ENCODE measurements at regions not wholly inside any gene's neighbourhood (a gene's known extent, or its start where the extent isn't known, plus 50 kb on each side); places are given as distances from the start of the nearest gene placed in this dataset.
A peak's percentile ranks its signal among the peaks of the same experiment; 100 is the strongest.

- Histone ChIP-seq H3K4me1 (ENCODE audit: insufficient read depth, low read length) (no peaks in the 10 kb centered on the region), H3K4me3 (ENCODE audit: low read length) (no peak overlapping the region), H3K27ac (ENCODE audit: low read depth, low read length) (no peak overlapping the region), H3K27me3 (ENCODE audit: insufficient read depth, low read length, poor library complexity, severe bottlenecking) (no peaks in the 10 kb centered on the region), H3K36me3 (ENCODE audit: insufficient read depth, low read length) (no peaks in the 10 kb centered on the region), H3K9me3 (ENCODE audit: low read length) (no peaks in the 10 kb centered on the region)
- Mint-ChIP-seq H3K4me3 (no peak overlapping the region), H3K4me1 (no peaks in the 10 kb centered on the region), H3K9me3 (peaks cover 0 to 13% (median 4%) of the 10 kb centered on the region in 5 donors), H3K27ac (peak overlapping the region in 1 of 8 donors; percentile 59), H3K36me3 (no peaks in the 10 kb centered on the region), H3K27me3 (peaks cover 0 to 1% of the 10 kb centered on the region in 2 donors)
- no peak for DNase-seq
- ChIA-PET CTCF (no interaction called here), POLR2A (no interaction called here)
These were observed 546.7 kb downstream of the RFC3 start for GRCh38 chr13:34364633-34365032.

- no peaks in the 10 kb centered on the region for H3K9me3 ChIP-seq (ENCODE audit: low read length)
- H3K36me3 Mint-ChIP-seq, result no peaks in the 10 kb centered on the region
- no peaks in the 10 kb centered on the region for H3K27me3 ChIP-seq (ENCODE audit: insufficient read depth, low read length, poor library complexity, severe bottlenecking)
- no peaks in the 10 kb centered on the region for H3K36me3 ChIP-seq (ENCODE audit: insufficient read depth, low read length)
- ChIA-PET POLR2A (no interaction called here), CTCF (no interaction called here)
- no peak overlapping the region for H3K27ac Mint-ChIP-seq
- DNase-seq, result no peak
- no peaks in the 10 kb centered on the region for H3K4me1 ChIP-seq (ENCODE audit: insufficient read depth, low read length)
- no peak overlapping the region for H3K4me3 ChIP-seq (ENCODE audit: low read length)
- no peak overlapping the region for H3K4me3 Mint-ChIP-seq
- no peaks in the 10 kb centered on the region for H3K4me1 Mint-ChIP-seq
- H3K27me3 Mint-ChIP-seq, result peaks cover 0 to 1% of the 10 kb centered on the region in 2 donors
- H3K9me3 Mint-ChIP-seq, result peaks cover 2 to 5% (median 4%) of the 10 kb centered on the region in 5 donors
- H3K27ac ChIP-seq (ENCODE audit: low read depth, low read length), result no peak overlapping the region
These were observed 552.0 kb downstream of the RFC3 start for GRCh38 chr13:34369931-34370330.

GRCh38 chr13:34371108-34371507, 553.2 kb downstream of the RFC3 start:
- Mint-ChIP-seq H3K36me3 (no peaks in the 10 kb centered on the region), H3K27ac (no peak overlapping the region), H3K4me1 (no peaks in the 10 kb centered on the region), H3K27me3 (peaks cover 0 to 1% of the 10 kb centered on the region in 2 donors), H3K9me3 (peaks cover 0 to 5% (median 4%) of the 10 kb centered on the region in 5 donors), H3K4me3 (no peak overlapping the region)
- no peak overlapping the region for H3K4me3 ChIP-seq (ENCODE audit: low read length)
- H3K27me3 ChIP-seq (ENCODE audit: insufficient read depth, low read length, poor library complexity, severe bottlenecking), result no peaks in the 10 kb centered on the region
- no peak for DNase-seq
- no peaks in the 10 kb centered on the region for H3K36me3 ChIP-seq (ENCODE audit: insufficient read depth, low read length)
- POLR2A ChIA-PET, result no interaction called here
- CTCF ChIA-PET, result no interaction called here
- H3K9me3 ChIP-seq (ENCODE audit: low read length), result no peaks in the 10 kb centered on the region
- no peaks in the 10 kb centered on the region for H3K4me1 ChIP-seq (ENCODE audit: insufficient read depth, low read length)
- no peak overlapping the region for H3K27ac ChIP-seq (ENCODE audit: low read depth, low read length)

GRCh38 chr13:34371645-34372395, 553.9 kb downstream of the RFC3 start:
- no peaks in the 10 kb centered on the region for H3K4me1 Mint-ChIP-seq
- ChIA-PET CTCF (no interaction called here), POLR2A (no interaction called here)
- H3K36me3 ChIP-seq (ENCODE audit: insufficient read depth, low read length), result no peaks in the 10 kb centered on the region
- H3K4me3 ChIP-seq (ENCODE audit: low read length), result no peak overlapping the region
- H3K27me3 ChIP-seq (ENCODE audit: insufficient read depth, low read length, poor library complexity, severe bottlenecking), result no peaks in the 10 kb centered on the region
- no peak overlapping the region for H3K4me3 Mint-ChIP-seq
- no peak overlapping the region for H3K27ac ChIP-seq (ENCODE audit: low read depth, low read length)
- no peak for DNase-seq
- no peaks in the 10 kb centered on the region for H3K4me1 ChIP-seq (ENCODE audit: insufficient read depth, low read length)
- H3K9me3 ChIP-seq (ENCODE audit: low read length), result no peaks in the 10 kb centered on the region
- peaks cover 0 to 1% of the 10 kb centered on the region in 2 donors for H3K27me3 Mint-ChIP-seq
- H3K27ac Mint-ChIP-seq, result no peak overlapping the region
- H3K36me3 Mint-ChIP-seq, result no peaks in the 10 kb centered on the region
- H3K9me3 Mint-ChIP-seq, result peaks cover 0 to 8% (median 0%) of the 10 kb centered on the region in 5 donors

GRCh38 chr13:34372581-34372980, 554.6 kb downstream of the RFC3 start:
- CTCF ChIA-PET, result no interaction called here
- no peak overlapping the region for H3K4me3 ChIP-seq (ENCODE audit: low read length)
- H3K36me3 Mint-ChIP-seq, result no peaks in the 10 kb centered on the region
- no peak for DNase-seq
- H3K4me1 ChIP-seq (ENCODE audit: insufficient read depth, low read length), result no peaks in the 10 kb centered on the region
- H3K9me3 ChIP-seq (ENCODE audit: low read length), result no peaks in the 10 kb centered on the region
- no peaks in the 10 kb centered on the region for H3K4me1 Mint-ChIP-seq
- peaks cover 0 to 1% of the 10 kb centered on the region in 2 donors for H3K27me3 Mint-ChIP-seq
- H3K4me3 Mint-ChIP-seq, result no peak overlapping the region
- POLR2A ChIA-PET, result no interaction called here
- no peaks in the 10 kb centered on the region for H3K27me3 ChIP-seq (ENCODE audit: insufficient read depth, low read length, poor library complexity, severe bottlenecking)
- no peaks in the 10 kb centered on the region for H3K36me3 ChIP-seq (ENCODE audit: insufficient read depth, low read length)
- peaks cover 0 to 8% (median 0%) of the 10 kb centered on the region in 5 donors for H3K9me3 Mint-ChIP-seq
- no peak overlapping the region for H3K27ac ChIP-seq (ENCODE audit: low read depth, low read length)
- H3K27ac Mint-ChIP-seq, result no peak overlapping the region

DNA sequence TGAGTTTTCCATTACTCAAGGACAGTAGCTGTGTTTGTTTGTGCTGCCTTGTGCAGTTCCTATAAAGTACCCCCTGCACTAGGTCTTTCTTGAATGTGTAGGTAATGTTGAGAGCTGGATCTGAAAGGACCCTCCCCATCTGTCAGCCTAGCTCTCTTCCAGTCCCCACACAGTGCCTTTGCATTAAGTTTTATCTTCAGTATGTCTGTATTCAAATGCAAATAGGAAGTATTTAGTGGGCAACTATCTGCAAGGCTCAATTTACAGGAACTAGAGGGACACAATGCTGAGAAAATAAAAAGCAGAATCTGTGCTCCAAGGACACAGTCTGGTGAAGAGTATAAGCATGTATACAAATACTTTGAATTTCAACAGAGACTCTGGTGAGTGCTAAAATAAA, 558.5 kb downstream of the RFC3 start:
- Mint-ChIP-seq H3K4me3 (no peak overlapping the region), H3K4me1 (no peaks in the 10 kb centered on the region), H3K27ac (no peak overlapping the region), H3K27me3 (no peaks in the 10 kb centered on the region), H3K9me3 (peaks cover 0 to 12% (median 0%) of the 10 kb centered on the region in 5 donors), H3K36me3 (no peaks in the 10 kb centered on the region)
- Histone ChIP-seq H3K4me1 (ENCODE audit: insufficient read depth, low read length) (no peaks in the 10 kb centered on the region), H3K27me3 (ENCODE audit: insufficient read depth, low read length, poor library complexity, severe bottlenecking) (no peaks in the 10 kb centered on the region), H3K27ac (ENCODE audit: low read depth, low read length) (no peak overlapping the region), H3K4me3 (ENCODE audit: low read length) (no peak overlapping the region), H3K9me3 (ENCODE audit: low read length) (no peaks in the 10 kb centered on the region), H3K36me3 (ENCODE audit: insufficient read depth, low read length) (no peaks in the 10 kb centered on the region)
- ChIA-PET CTCF (no interaction called here), POLR2A (no interaction called here)
- DNase-seq, result no peak

DNA sequence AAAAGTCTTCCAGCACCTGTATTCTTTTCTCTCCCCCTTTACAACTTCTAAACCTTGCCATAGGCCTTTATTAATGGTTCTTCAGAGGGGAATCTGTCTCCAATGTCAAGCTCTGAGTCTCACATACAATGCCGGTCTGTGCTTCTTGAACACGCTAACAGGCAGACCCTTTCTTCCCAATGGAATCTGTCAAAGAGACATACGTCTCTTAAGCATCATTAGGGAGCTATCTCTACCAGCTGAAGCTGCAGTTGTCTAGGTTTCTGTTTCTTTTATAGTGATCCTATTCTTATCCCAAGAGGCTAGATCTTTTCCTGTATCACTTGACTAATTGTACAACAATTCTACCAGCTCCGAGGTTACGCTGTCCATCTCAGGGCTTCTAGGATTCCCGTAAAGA, 560.8 kb upstream of the NBEA start:
- H3K4me3 Mint-ChIP-seq, result no peak overlapping the region
- Histone ChIP-seq H3K27me3 (ENCODE audit: insufficient read depth, low read length, poor library complexity, severe bottlenecking) (no peaks in the 10 kb centered on the region), H3K36me3 (ENCODE audit: insufficient read depth, low read length) (no peaks in the 10 kb centered on the region), H3K27ac (ENCODE audit: low read depth, low read length) (no peak overlapping the region), H3K9me3 (ENCODE audit: low read length) (no peaks in the 10 kb centered on the region), H3K4me3 (ENCODE audit: low read length) (no peak overlapping the region), H3K4me1 (ENCODE audit: insufficient read depth, low read length) (no peaks in the 10 kb centered on the region)
- POLR2A ChIA-PET, result no interaction called here
- CTCF ChIA-PET, result no interaction called here
- H3K4me1 Mint-ChIP-seq, result no peaks in the 10 kb centered on the region
- no peak overlapping the region for H3K27ac Mint-ChIP-seq
- peaks cover 0 to 10% (median 1%) of the 10 kb centered on the region in 5 donors for H3K9me3 Mint-ChIP-seq
- DNase-seq, result no peak
- no peaks in the 10 kb centered on the region for H3K36me3 Mint-ChIP-seq
- no peaks in the 10 kb centered on the region for H3K27me3 Mint-ChIP-seq

DNA sequence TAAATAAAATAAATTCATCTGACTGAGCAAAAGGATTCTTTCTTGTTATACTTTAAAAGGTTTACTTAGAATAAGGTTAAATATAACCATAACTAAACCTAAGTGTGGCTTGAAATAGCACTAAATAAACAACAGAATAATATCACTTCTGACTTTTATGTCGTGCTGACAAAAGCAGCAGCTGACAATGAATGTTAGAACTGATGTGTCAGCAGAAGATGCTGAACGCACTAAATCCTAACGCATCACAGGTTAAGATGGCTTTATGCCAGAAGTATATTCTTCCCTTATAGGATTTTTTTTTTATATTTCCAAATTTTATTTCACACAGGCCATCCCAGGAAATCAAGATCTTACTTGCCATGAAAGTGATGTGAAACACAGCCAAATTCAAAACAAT, 558.3 kb upstream of the NBEA start:
- no peaks in the 10 kb centered on the region for H3K36me3 ChIP-seq (ENCODE audit: insufficient read depth, low read length)
- POLR2A ChIA-PET, result no interaction called here
- H3K9me3 Mint-ChIP-seq, result peaks cover 1 to 9% (median 4%) of the 10 kb centered on the region in 5 donors
- no peaks in the 10 kb centered on the region for H3K9me3 ChIP-seq (ENCODE audit: low read length)
- H3K36me3 Mint-ChIP-seq, result no peaks in the 10 kb centered on the region
- H3K27ac ChIP-seq (ENCODE audit: low read depth, low read length), result no peak overlapping the region
- DNase-seq, result no peak
- CTCF ChIA-PET, result no interaction called here
- H3K27me3 ChIP-seq (ENCODE audit: insufficient read depth, low read length, poor library complexity, severe bottlenecking), result no peaks in the 10 kb centered on the region
- H3K4me3 Mint-ChIP-seq, result no peak overlapping the region
- H3K27ac Mint-ChIP-seq, result no peak overlapping the region
- H3K4me1 ChIP-seq (ENCODE audit: insufficient read depth, low read length), result no peaks in the 10 kb centered on the region
- no peaks in the 10 kb centered on the region for H3K4me1 Mint-ChIP-seq
- H3K27me3 Mint-ChIP-seq, result no peaks in the 10 kb centered on the region
- H3K4me3 ChIP-seq (ENCODE audit: low read length), result no peak overlapping the region

Measured in CD8-positive, alpha-beta memory T cell (primary cell).